ENCODE measurements at regions not wholly inside any gene's neighbourhood (a gene's known extent, or its start where the extent isn't known, plus 50 kb on each side); places are given as distances from the start of the nearest gene placed in this dataset.

DNA sequence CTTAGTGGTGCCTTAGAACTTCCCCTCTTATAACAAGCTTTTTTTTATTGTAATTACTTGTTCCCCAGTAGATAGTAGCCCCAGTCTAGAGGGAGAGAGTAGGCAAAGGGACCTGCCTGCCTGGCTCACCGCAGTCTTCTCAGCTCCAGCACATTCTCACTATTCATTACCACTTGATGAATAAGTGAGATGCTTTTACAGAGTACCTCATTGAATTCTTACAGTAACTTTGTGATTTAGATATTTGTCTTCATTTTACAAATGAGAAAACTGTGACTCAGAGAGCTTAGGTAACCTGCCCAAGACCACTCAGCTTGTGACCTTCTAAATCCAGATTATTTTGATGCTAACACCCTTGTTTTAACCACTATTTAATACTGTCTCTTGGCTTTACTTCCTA, 77.8 kb downstream of the CHRNA1 start (continued):
- TF ChIP-seq ZSCAN32 (CRISPR knock-in tag; IDR thresholded peaks at IDR 0.05) (no peak), TAF9B (IDR thresholded peaks at IDR 0.05; ENCODE audit: partially characterized antibody) (no peak), ILF3 (IDR thresholded peaks at IDR 0.05; ENCODE audit: borderline replicate concordance) (no peak)
- TF ChIP-seq, protein P1, sequence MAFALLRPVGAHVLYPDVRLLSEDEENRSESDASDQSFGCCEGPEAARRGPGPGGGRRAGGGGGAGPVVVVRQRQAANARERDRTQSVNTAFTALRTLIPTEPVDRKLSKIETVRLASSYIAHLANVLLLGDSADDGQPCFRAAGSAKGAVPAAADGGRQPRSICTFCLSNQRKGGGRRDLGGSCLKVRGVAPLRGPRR (CRISPR knock-in tag; IDR thresholded peaks at IDR 0.05): no peak

DNA sequence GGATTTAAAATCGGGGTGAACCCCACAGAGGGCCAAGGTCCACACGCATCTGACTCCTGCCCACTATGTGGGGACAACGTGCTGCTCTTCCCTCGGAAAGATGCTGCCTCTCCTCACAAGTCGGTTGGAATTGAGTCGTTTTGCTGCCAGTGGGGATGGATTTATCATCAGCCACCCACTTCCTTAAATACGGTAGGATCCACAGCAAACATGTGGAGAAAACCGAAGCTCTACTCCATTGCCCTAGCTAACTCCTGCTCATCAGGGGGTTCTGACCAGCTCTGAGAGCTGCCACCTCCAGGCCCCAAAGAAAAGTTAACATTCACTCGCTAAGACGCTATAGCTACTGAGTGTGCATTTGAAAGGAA, 80.9 kb downstream of the CHRNA1 start:
- Histone ChIP-seq H3K9me3 (replicated peaks; ENCODE audit: control insufficient read depth, insufficient read depth, low read depth, low read length) (no peaks in the 10 kb centered on the region), H3K4me2 (ENCODE audit: insufficient read depth, low read length) (no peak overlapping the region), H3K9me1 (ENCODE audit: control insufficient read depth, insufficient read depth, low read length) (no peaks in the 10 kb centered on the region), H3K27me3 (ENCODE audit: control insufficient read depth in 2 of 2, insufficient read depth in 2 of 2, low read length in 2 of 2) (peaks cover 26 to 35% of the 10 kb centered on the region in 2 experiments; a peak in 3 of 5 replicates), H4K20me1 (replicated peaks; ENCODE audit: control insufficient read depth, insufficient read depth, low read length) (no peaks in the 10 kb centered on the region), H3K4me3 (no peak overlapping the region), H3K4me1 (replicated peaks in 1 of 2; ENCODE audit: control insufficient read depth in 2 of 2, insufficient read depth in 2 of 2, low read length in 2 of 2) (peaks cover 0 to 8% of the 10 kb centered on the region in 2 experiments; a peak in 1 of 5 replicates), H3K27ac (ENCODE audit: extremely low read depth, low read depth, low read length) (no peak overlapping the region), H3K79me2 (ENCODE audit: control insufficient read depth, insufficient read depth, low read length) (no peaks in the 10 kb centered on the region), H2AFZ (ENCODE audit: low read depth, low read length) (no peak overlapping the region), H3K9ac (ENCODE audit: insufficient read depth in 1 of 2, low read depth in 2 of 2, low read length in 2 of 2) (no peak overlapping the region), H3K36me3 (ENCODE audit: control insufficient read depth, insufficient read depth, low read length) (no peaks in the 10 kb centered on the region)
- intact Hi-C loops (cut with micrococcal nuclease) (no loop called here), in situ Hi-C loops (cut with MboI) (no loop called here)
- ChIA-PET CTCF (ENCODE audit: low intra/inter-chr PET ratio) (no interaction called here), POLR2A (interaction anchor here (0.5 kb wide), 1 partner anchor 9 kb away, joined by 3 read pairs; no protein-coding TSS in a partner anchor)
- no TSS peak for BruUV-seq (replicated peaks)
- no peak for FAIRE-seq
- 7% methylated on average over 10 of the region's 10 CpGs for WGBS (ENCODE audit: insufficient coverage, low coverage, missing lambda C conversion rate)
- TF ChIP-seq SPI1 (IDR thresholded peaks at IDR 0.05; ENCODE audit: borderline replicate concordance, low read depth, low read length) (0 out of 2 replicates have a peak, but pooled peaks have one; percentile 28), POLR3A (IDR thresholded peaks at IDR 0.05; ENCODE audit: borderline replicate concordance, extremely low read depth, insufficient read depth, insufficient read length) (no peak)
- no peak for DNase-seq (ENCODE audit: extremely low read depth in 1 of 4, low spot score in 3 of 4)
- no peak for ATAC-seq
